ENCODE measurements at regions not wholly inside any gene's neighbourhood (a gene's known extent, or its start where the extent isn't known, plus 50 kb on each side); places are given as distances from the start of the nearest gene placed in this dataset.
"Not testable (repeated sequence)": the region's sequence is repeated elsewhere in the genome, so short reads cannot be mapped to it uniquely, and the experiment has no call there.

- H3K36me3 Mint-ChIP-seq; H3K9me3 Mint-ChIP-seq (ENCODE audit: low read depth); H3K4me3 Mint-ChIP-seq; H3K27ac Mint-ChIP-seq; ATAC-seq; H3K4me1 Mint-ChIP-seq; CTCF ChIA-PET; H3K27me3 Mint-ChIP-seq: not testable (repeated sequence)
- peak; percentile 50 for DNase-seq
Observed at GRCh38 chr5:70585996-70586395, 170.8 kb downstream of the GTF2H2C_2 start.

All from activated CD8-positive, alpha-beta memory T cell treated with anti-CD3 and anti-CD28 coated beads, Interleukin-2, amount 10 ng/mL, durations not matched to agents 7 days and 5 days (primary cell).